UCSD-AML1 (cell line): ENCODE measurements at regions not wholly inside any gene's neighbourhood (a gene's known extent, or its start where the extent isn't known, plus 50 kb on each side); places are given as distances from the start of the nearest gene placed in this dataset.

ENCODE experiments used
- DNase-seq: peaks from one replicate; lab custom pipeline; 2025; ENCODE audit not compliant: unreplicated experiment; lab: John Stamatoyannopoulos, UW

DNA sequence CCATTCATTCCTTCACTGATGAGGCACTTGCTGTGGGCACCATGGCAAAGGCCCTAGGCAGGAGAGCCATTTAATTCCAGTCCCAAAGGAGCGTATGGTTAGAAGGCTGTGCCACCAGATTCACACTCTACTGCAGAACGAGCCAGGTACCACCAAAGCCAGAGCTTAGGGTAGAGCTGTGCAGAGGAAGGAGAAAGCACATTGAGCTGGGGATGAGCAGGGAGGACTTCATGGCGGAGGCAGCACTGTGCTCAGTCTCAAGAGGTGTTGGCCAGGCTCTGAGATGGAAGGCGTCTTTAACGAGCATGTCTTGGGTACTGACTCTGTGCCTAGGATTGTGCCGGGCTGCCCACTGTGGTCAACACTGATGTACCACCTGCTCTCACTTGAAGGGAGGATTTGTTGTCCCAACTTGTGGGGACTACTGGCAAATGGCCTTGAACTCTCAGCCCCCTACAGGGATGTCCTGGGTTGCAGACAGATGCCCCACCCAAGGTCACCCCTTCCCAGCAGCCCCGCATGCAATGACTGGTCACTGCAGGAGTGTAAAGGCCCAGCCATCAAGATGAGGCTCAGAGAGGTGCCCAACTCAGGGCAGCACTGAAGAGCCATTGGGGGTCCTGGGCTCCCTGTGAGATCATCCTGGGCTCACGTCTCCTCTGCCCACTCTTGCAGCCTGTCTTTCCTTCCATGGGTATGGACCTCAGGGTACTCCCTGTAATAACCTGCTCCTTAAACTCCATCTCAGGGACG is 251.4 kb downstream of the GLI2 start:
- DNase-seq: no peak

DNA sequence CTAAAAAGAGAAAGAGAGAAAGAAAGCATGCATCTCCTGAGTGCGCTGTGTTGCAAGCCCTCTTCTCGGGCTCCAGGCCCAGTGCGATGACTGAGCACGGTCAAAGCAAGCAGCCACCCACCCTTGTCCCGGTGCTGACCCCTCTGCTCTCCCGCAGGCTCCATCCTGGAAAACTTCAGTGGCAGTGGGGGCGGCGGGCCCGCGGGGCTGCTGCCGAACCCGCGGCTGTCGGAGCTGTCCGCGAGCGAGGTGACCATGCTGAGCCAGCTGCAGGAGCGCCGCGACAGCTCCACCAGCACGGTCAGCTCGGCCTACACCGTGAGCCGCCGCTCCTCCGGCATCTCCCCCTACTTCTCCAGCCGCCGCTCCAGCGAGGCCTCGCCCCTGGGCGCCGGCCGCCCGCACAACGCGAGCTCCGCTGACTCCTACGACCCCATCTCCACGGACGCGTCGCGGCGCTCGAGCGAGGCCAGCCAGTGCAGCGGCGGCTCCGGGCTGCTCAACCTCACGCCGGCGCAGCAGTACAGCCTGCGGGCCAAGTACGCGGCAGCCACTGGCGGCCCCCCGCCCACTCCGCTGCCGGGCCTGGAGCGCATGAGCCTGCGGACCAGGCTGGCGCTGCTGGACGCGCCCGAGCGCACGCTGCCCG is 252.5 kb downstream of the GLI2 start:
- no peak for DNase-seq

DNA sequence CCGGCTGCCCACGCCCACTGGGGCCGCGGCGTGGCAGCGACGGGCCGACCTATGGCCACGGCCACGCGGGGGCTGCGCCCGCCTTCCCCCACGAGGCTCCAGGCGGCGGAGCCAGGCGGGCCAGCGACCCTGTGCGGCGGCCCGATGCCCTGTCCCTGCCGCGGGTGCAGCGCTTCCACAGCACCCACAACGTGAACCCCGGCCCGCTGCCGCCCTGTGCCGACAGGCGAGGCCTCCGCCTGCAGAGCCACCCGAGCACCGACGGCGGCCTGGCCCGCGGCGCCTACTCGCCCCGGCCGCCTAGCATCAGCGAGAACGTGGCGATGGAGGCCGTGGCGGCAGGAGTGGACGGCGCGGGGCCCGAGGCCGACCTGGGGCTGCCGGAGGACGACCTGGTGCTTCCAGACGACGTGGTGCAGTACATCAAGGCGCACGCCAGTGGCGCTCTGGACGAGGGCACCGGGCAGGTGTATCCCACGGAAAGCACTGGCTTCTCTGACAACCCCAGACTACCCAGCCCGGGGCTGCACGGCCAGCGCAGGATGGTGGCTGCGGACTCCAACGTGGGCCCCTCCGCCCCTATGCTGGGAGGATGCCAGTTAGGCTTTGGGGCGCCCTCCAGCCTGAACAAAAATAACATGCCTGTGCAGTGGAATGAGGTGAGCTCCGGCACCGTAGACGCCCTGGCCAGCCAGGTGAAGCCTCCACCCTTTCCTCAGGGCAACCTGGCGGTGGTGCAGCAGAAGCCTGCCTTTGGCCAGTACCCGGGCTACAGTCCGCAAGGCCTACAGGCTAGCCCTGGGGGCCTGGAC is 253.2 kb downstream of the GLI2 start:
- DNase-seq: no peak

DNA sequence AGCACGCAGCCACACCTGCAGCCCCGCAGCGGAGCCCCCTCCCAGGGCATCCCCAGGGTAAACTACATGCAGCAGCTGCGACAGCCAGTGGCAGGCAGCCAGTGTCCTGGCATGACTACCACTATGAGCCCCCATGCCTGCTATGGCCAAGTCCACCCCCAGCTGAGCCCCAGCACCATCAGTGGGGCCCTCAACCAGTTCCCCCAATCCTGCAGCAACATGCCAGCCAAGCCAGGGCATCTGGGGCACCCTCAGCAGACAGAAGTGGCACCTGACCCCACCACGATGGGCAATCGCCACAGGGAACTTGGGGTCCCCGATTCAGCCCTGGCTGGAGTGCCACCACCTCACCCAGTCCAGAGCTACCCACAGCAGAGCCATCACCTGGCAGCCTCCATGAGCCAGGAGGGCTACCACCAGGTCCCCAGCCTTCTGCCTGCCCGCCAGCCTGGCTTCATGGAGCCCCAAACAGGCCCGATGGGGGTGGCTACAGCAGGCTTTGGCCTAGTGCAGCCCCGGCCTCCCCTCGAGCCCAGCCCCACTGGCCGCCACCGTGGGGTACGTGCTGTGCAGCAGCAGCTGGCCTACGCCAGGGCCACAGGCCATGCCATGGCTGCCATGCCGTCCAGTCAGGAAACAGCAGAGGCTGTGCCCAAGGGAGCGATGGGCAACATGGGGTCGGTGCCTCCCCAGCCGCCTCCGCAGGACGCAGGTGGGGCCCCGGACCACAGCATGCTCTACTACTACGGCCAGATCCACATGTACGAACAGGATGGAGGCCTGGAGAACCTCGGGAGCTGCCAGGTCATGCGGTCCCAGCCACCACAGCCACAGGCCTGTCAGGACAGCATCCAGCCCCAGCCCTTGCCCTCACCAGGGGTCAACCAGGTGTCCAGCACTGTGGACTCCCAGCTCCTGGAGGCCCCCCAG is 254.1 kb downstream of the GLI2 start:
- DNase-seq: no peak

DNA sequence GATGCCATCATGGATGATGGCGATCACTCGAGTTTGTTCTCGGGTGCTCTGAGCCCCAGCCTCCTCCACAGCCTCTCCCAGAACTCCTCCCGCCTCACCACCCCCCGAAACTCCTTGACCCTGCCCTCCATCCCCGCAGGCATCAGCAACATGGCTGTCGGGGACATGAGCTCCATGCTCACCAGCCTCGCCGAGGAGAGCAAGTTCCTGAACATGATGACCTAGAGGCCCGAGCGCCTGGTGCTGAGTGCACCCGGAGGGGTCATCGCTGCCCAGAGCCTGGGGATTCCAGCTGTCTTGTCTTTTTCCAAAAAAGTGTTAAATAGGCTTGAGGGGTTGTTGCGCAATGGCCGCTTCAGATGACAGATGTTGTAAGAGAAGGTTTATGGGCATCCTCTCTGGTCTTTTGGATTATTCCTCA is 254.8 kb downstream of the GLI2 start:
- no peak for DNase-seq

DNA sequence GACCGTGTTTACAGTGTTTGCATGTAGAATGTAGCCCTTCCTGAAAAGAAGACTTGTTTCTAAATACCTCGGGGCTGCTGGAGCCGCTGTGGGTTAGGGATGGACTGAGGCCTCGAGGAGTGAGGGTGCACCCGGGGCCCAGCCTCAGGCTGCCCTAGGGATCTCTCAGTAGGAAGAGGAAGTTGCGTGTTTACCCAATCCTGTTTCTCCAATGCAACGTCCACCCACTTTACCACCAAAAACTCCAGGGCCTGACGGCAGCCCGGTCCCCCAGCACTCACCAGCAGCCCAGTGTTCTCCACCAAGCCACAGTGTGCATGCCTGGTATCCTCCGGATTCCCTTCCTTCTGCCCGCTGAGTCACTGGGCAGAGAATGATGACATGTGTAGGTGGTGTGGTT is 255.8 kb downstream of the GLI2 start:
- DNase-seq: no peak

DNA sequence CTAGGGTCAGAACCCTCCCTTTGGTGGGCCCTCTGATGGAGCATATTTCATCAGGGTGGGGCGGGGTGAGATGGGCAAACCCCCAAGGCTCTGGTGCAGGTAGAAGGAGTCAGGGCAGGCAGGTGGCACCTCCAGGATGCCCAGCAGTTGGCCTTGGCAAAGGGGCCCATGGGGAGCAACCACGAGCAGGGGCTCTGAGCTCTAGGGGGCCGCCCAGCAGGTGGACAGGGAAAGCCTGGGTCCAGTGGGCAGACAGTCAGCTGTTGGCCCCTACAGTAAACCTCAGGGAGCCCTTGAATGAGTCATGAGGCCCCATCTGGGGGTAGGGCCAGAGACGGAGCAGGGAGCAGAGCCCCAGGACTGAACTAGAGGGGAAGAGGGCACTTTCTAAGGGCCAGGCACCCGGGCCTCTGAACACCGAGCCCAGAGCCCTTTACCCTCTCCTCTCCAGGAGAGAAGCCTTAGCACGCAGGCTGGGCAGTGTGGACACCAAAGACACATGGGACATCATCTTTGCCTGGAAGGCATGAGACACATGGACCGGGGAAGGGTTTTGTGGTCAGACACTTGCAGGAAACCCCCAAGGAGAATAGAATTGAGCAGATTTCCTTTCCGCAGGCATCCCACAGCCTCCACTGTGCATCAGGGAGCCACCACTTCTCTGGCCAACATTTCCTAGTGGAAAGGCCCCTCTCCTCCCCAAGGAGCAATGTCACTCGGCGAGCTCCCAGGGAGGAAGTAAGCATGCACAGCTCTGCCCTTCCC is 257.3 kb downstream of the GLI2 start:
- no peak for DNase-seq

DNA sequence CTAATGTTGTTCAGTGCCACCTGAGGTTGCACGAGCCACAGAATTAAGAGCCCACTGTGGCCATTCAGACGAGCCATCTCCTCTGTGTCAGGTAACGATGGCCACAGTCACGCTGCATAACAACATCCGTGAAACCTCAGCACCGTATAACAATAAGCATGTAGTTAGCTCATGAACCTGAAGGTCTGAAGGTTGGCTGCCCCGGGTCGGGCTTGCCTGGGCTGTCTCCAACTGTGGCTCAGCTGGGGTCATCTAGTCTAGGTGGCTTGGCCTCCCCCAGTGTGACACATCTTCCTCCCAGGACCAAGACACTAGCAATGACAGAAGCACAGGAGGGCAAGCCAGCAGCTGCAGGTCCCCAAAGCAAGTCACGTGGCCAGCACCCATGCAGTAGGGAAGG is 258.0 kb downstream of the GLI2 start:
- DNase-seq: no peak

DNA sequence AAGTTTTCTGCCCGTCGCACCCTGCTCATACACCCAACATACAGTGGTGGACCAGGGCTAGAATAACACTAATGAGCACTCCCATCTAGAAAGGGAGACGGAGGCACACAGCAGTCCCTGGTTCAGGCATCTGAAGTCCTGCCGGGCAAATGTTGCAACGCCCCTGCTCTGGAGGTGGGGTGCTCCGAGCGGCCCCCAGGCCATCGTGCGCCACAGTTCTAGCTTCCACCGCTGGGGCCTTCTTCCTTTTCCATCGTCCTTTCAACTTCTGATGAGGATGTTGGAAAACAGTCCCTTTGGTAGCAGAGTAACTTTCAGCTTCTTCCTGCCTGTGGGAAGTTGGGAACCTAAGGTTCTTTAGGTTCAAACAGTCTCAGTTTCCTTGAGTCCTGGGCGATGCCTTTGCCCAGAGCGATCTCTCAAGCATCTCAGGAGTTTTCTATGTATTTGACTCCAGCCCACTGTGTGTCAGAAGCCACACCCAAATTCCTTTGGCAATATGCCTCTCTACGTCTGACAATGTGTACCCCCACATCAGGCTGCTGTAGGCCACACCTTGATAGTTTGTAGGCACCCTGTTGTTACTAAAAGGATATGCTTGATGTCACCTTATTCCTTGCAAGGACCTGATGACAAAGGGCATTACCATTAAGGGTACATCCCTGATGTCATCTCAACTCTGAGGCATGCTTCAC is 258.8 kb downstream of the GLI2 start:
- DNase-seq: no peak

DNA sequence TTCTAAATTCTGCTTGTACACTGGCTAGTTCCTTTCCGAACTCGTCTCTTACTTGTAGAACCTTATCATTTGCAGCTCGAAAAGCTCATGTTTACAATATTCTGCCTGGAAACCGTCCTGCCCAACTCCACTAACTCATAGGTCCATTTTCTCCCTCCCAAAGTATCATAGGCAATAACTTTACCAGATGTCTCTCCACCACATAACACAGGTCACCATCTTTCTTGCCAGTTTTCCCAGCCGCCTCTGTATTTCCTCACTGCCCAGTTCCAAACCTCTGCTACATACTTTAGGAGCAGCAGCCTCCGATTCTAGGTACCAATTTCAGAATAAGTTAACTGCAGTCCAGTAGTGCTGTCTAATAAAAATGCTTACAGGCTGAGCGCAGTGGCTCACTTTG is 259.5 kb downstream of the GLI2 start:
- no peak for DNase-seq

DNA sequence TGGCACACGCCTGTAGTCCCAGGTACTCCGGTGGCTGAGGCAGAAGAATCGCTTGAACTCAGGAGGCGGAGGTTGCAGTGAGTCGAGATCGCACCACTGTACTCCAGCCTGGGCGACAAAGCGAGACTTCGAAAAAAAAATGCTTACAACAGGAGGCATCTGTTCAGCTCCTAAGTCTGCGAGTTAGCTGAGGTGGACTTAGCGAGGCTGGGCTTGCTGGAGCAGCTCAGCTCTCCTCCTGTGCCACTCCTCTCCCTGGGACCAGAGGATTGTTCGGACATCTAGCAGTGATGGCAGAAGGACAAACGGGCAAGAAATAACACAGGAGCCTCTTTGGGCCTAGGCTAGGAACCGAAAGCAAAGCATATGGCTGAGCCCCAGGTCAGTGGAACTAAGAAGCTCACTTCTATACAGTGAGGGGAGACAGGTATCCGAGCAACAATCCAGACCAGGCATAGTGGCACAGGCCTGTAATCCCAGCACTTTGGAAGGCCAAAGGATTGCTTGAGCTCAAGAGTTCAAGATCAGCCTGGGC is 260.1 kb downstream of the GLI2 start:
- no peak for DNase-seq

DNA sequence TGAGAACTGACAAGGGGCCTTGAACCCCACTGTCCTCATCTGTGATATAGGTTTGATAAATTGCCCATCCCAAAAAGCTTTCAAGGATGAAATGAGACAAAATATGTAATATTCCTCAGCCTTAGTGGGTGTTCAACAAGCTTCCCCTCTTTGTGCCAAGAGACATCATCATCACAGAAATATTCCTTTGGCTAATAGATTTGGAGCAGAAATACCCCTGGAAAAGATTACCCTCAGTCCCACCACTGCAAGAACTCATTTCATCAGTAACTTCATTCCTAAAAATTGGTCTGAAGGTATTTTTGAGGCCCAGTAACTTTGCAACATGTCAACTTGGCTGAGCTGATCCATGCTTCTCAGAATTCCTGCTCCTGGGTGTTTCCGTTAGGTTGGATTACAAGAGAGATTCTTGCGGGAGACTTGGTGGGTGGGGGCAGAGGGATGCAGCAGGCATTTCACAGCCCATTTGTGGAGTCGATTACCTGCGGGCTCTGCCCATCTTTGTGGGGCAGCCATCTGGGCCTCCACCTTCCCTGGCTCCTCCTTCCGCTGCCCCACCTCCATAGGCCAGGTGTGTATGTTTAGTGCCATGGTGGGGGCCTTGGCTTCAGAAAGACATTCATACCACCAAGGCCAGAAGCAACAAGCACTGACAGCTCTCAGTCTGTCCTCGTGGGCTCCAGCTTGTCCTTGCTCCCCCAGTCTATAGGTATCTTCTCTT is 263.9 kb downstream of the GLI2 start:
- DNase-seq: no peak

DNA sequence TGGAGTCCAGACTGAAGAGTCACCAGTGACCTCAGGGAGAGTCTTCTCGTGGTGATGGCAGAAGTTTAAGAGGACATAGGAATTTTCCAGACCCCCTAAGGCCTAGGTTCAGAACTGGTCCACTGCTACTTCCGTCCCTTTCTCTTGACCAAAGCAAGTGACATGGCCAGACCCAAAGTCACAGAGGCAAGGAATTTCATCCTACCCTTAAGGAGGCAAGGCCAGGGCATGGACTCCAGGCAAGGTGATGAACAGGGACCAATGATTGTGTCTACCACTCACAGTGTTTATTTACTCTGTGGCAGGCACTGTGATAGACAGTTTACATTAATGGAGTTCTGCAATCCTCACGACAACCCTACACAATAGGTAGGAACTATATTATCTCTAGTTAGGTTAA is 265.1 kb downstream of the GLI2 start:
- no peak for DNase-seq

DNA sequence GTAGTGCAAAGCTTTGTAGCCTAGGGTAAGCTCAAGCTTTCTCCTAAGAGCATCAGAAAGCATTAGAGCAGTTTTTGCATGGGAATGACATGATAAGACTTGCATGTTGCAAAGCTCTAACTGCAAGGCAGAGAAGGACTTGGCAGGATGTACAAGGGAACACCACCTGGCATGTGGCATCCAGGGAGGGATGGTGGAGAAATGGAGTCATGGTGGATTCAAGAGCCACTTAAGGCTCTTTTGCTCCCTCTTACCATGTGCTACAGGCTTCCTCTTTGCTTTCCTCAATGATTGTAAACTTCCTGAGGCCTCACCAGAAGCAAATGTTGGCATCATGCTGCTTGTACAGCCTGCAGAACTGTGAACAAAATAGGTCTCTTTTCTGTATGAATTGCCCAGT is 266.0 kb downstream of the GLI2 start:
- DNase-seq: no peak

DNA sequence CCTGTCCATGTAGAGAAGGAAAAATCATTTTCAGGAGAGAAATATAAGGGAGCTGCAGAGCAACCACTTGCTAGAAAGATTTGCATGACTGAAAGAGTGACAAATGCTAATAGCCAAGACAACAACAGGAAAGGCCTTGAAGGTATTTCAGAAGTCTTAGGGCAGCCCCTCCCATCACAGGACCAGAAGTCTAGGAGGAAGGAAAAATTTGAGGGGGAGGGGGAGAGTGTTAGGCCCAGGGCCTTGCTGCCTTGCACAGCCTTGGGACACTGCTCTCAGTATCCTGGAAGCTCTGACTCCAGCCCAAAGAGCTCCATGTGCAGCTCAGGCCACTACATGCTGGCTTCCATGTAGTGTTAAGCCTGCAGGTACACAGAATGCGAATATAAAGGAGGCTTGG is 266.9 kb downstream of the GLI2 start:
- no peak for DNase-seq

DNA sequence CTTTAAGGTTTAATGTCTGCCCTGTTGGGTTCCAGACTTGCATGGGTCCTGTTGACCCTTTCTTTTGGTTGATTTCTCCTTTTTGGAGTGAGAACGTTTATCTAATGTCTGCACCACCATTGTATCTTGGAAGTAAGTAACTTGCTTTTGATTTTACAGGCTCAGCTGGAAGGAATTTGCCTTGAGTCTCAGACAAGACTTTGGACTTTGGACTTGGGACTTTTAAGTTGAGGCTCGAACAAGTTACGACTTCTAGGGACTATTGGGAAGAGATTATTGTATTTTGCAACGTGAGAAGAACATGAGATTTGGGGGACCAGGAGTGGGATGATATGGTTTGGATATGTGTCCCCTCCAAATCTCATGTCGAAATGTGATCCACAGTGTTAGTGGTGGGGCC is 267.7 kb downstream of the GLI2 start:
- no peak for DNase-seq

DNA sequence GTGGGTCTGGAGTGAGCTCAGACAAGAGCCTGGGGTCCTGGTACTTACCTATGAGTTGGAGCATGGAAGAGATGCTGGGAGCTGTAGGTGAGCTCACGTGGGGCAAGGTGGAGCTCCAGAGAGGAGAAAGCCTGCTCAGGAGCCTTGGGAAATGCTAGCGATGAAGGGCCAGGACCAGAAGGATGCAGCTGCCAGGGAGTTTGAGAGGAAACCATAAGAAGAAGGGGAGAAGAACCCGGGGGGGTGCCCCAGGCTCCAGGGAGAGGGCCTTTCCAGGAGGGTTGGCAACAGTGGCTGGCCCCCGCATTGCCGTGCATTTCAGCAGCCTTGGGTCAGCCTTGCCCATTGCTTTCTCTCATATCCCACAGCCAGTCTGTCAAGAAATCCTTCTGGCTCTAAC is 268.7 kb downstream of the GLI2 start:
- no peak for DNase-seq

DNA sequence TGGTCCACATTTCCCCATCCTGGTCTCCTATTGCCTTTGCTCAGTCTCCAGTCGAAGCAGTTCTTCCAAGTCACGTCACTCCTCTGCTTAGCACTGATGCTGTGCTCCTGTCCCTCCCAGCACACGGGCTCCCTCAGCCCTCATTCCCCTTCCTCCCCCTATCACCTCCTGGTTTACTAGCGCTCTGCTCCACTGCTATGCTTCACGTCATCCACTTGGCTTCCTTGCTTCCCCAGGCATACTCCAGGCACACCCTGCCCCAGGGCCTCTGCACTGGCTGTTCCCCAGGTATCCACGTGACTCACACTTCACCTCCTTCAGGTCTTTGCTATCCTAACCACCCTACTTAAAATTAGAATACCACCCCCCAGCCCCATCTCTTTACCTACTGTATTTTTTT is 269.3 kb downstream of the GLI2 start:
- no peak for DNase-seq

DNA sequence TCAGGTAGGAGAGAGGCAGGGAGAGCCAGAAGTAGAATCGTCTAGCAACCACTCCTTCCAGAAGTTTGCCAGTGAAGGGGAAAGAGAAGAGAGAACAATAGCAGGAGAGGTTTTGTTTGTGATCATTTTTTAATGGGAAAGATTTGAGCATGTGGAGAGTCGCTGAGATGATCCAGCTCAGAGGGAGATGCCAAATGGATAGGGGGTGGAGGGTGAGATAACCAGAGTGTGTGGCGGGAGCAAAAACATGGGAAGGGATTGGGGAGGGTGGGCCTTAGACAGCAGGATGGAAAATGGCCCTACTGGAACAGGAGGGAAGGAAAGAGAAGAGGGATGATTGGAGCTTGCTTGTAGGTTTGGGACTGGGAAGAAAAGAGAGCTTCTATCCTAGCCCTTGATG is 269.8 kb downstream of the GLI2 start:
- no peak for DNase-seq
